H9 (cell line): ENCODE measurements at regions not wholly inside any gene's neighbourhood (a gene's known extent, or its start where the extent isn't known, plus 50 kb on each side); places are given as distances from the start of the nearest gene placed in this dataset.

Experiments used
- DNase-seq: peaks from one replicate; pipeline ENCODE4 v3.0.0-alpha.2; 2017
- H2AFZ ChIP-seq: one replicate; pipeline ENCODE4 v1.6.1; 2013; ENCODE audit warnings: mild to moderate bottlenecking, low read length, control low read depth, moderate library complexity
- H2AK5ac ChIP-seq: 2 replicates; pipeline ENCODE4 v1.6.1; 2013; ENCODE audit warnings: low read length, control low read depth, mixed read lengths; ENCODE audit not compliant: insufficient read length
- H2BK120ac ChIP-seq: one replicate; pipeline ENCODE4 v1.6.1; 2013; ENCODE audit warnings: low read depth, mild to moderate bottlenecking, low read length, control low read depth, inconsistent platforms; ENCODE audit not compliant: poor library complexity, severe bottlenecking
- H2BK12ac ChIP-seq: 2 replicates; pipeline ENCODE4 v1.6.1; 2013; ENCODE audit warnings: low read length, control low read depth, mixed read lengths, low read depth; ENCODE audit not compliant: insufficient read length
- H2BK15ac ChIP-seq: 2 replicates; pipeline ENCODE4 v1.6.1; 2013; ENCODE audit warnings: low read depth, low read length, control low read depth
- H2BK20ac ChIP-seq: one replicate; pipeline ENCODE4 v1.6.1; 2013; ENCODE audit warnings: low read depth, mild to moderate bottlenecking, low read length, control low read depth, inconsistent platforms; ENCODE audit not compliant: poor library complexity, severe bottlenecking
- H2BK5ac ChIP-seq: 2 replicates; pipeline ENCODE4 v1.6.1; 2013; ENCODE audit warnings: low read length, control low read depth, mixed read lengths; ENCODE audit not compliant: insufficient read length
- H3K14ac ChIP-seq: 2 replicates; pipeline ENCODE4 v1.6.1; 2013; ENCODE audit warnings: low read length, control low read depth; ENCODE audit not compliant: insufficient read depth
- H3K18ac ChIP-seq: 2 replicates; pipeline ENCODE4 v1.6.1; 2013; ENCODE audit warnings: low read depth, mild to moderate bottlenecking, mixed read lengths, low read length, control low read depth; ENCODE audit not compliant: insufficient read length
- H3K23ac ChIP-seq: 2 replicates; pipeline ENCODE4 v1.6.1; 2013; ENCODE audit warnings: low read length, control low read depth, mixed read lengths, low read depth; ENCODE audit not compliant: insufficient read length
- H3K23me2 ChIP-seq: 2 replicates; pipeline ENCODE4 v1.6.1; 2013; ENCODE audit warnings: low read depth, mild to moderate bottlenecking, mixed read lengths, low read length, control low read depth; ENCODE audit not compliant: insufficient read length, poor library complexity, severe bottlenecking
- H3K27ac ChIP-seq: 2 replicates; pipeline ENCODE4 v1.5.1; 2013; ENCODE audit warnings: low read length, control low read depth, mixed read lengths, low read depth; ENCODE audit not compliant: insufficient read length
- H3K27me3 ChIP-seq: 2 replicates; pipeline ENCODE4 v1.6.1; 2013; ENCODE audit warnings: low read length, control low read depth, inconsistent platforms; ENCODE audit not compliant: insufficient read depth
- H3K4ac ChIP-seq: 2 replicates; pipeline ENCODE4 v1.6.1; 2013; ENCODE audit warnings: low read depth, mild to moderate bottlenecking, control low read depth, inconsistent platforms, low read length, moderate library complexity
- H3K4me1 ChIP-seq: 2 replicates; pipeline ENCODE4 v1.6.1; 2013; ENCODE audit warnings: low read length, control low read depth, inconsistent platforms; ENCODE audit not compliant: insufficient read depth
- H3K4me2 ChIP-seq: 2 replicates; pipeline ENCODE4 v1.6.1; 2013; ENCODE audit warnings: low read length, control low read depth, mixed read lengths; ENCODE audit not compliant: insufficient read length, insufficient read depth
- H3K56ac ChIP-seq: 2 replicates; pipeline ENCODE4 v1.6.1; 2013; ENCODE audit warnings: low read depth, mild to moderate bottlenecking, mixed read lengths, low read length, control low read depth; ENCODE audit not compliant: insufficient read length
- H3K79me1 ChIP-seq: 2 replicates; pipeline ENCODE4 v1.6.1; 2013; ENCODE audit warnings: low read depth, mild to moderate bottlenecking, moderate library complexity, low read length, control low read depth, inconsistent platforms; ENCODE audit not compliant: insufficient read depth, poor library complexity, severe bottlenecking
- H3K79me2 ChIP-seq: 2 replicates; pipeline ENCODE4 v1.6.1; 2013; ENCODE audit warnings: low read length, control low read depth, inconsistent platforms; ENCODE audit not compliant: insufficient read depth
- H3K9ac ChIP-seq: 2 replicates; pipeline ENCODE4 v1.6.1; 2013; ENCODE audit warnings: low read length, control low read depth, mixed read lengths; ENCODE audit not compliant: insufficient read length; ENCODE audit errors: extremely low read depth
- H3K9me3 ChIP-seq: one replicate; pipeline ENCODE4 v1.6.1; 2013; ENCODE audit warnings: low read depth, low read length, inconsistent platforms; ENCODE audit not compliant: control insufficient read depth
- H3T11ph ChIP-seq: one replicate; pipeline ENCODE4 v1.6.1; 2013; ENCODE audit warnings: mild to moderate bottlenecking, low read length, control low read depth, inconsistent platforms
- H4K20me1 ChIP-seq: one replicate; pipeline ENCODE4 v1.6.1; 2013; ENCODE audit not compliant: control insufficient read depth, insufficient read length, insufficient read depth
- H4K5ac ChIP-seq: 2 replicates; pipeline ENCODE4 v1.6.1; 2013; ENCODE audit warnings: low read depth, mild to moderate bottlenecking, mixed read lengths, low read length, control low read depth; ENCODE audit not compliant: insufficient read length
- H4K8ac ChIP-seq: replicated peaks from 2 replicates; pipeline ENCODE4 v1.6.1; 2013; ENCODE audit warnings: low read length, control low read depth, mixed read lengths, low read depth; ENCODE audit not compliant: insufficient read length
- H4K91ac ChIP-seq: 2 replicates; pipeline ENCODE4 v1.6.1; 2013; ENCODE audit warnings: low read depth, mild to moderate bottlenecking, moderate library complexity, mixed read lengths, low read length, control low read depth; ENCODE audit not compliant: insufficient read length
- H3K27ac Mint-ChIP-seq, 3 experiments: 2 replicates in 2 of 3; 3 replicates in 1 of 3; pipeline ENCODE4 v1.8.0; 2020 to 2021; ENCODE audit warnings: mixed read lengths in 3 of 3, mild to moderate bottlenecking in 1 of 3, moderate library complexity in 1 of 3
- H3K27me3 Mint-ChIP-seq: 2 replicates; pipeline ENCODE4 v1.8.0; 2021; ENCODE audit warnings: low read depth, mild to moderate bottlenecking, moderate library complexity, mixed read lengths
- H3K36me3 Mint-ChIP-seq, 3 experiments: 2 replicates in 2 of 3; 3 replicates in 1 of 3; pipeline ENCODE4 v1.8.0; 2020 to 2021; ENCODE audit warnings: low read depth in 3 of 3, mixed read lengths in 3 of 3; ENCODE audit not compliant: insufficient read depth in 1 of 3
- H3K4me1 Mint-ChIP-seq, 2 experiments: 2 replicates each; pipeline ENCODE4 v1.8.0; 2020; ENCODE audit warnings: mixed read lengths in 2 of 2
- H3K4me3 Mint-ChIP-seq, 2 experiments: 2 replicates in 1 of 2; 3 replicates in 1 of 2; pipeline ENCODE4 v1.8.0; 2020 to 2021; ENCODE audit warnings: mild to moderate bottlenecking in 2 of 2, mixed read lengths in 2 of 2, moderate library complexity in 1 of 2
- H3K9me3 Mint-ChIP-seq, 2 experiments: 2 replicates in 1 of 2; 3 replicates in 1 of 2; pipeline ENCODE4 v1.8.0; 2020; ENCODE audit warnings: mild to moderate bottlenecking in 2 of 2, mixed read lengths in 2 of 2, moderate library complexity in 1 of 2
- WGBS: extraction: QIAGEN DNeasy Blood & Tissue Kit; methylation state at CpG from one replicate; pipeline ENCODE4 v1.1.7; 2013; ENCODE audit warnings: missing lambda C conversion rate, low lambda C conversion rate, mixed read lengths; ENCODE audit not compliant: insufficient read length; ENCODE audit errors: extremely low coverage; 5-methylcytosine and 5-hydroxymethylcytosine counted together
- TF ChIP-seq, protein P1 (sequence below): fragments of 200-600 bp; sonication (generic); conservative IDR thresholded peaks from 3 replicates; pipeline ENCODE4 v1.8.0; 2021; ENCODE audit warnings: antibody characterized with exemption, mild to moderate bottlenecking

DNA sequence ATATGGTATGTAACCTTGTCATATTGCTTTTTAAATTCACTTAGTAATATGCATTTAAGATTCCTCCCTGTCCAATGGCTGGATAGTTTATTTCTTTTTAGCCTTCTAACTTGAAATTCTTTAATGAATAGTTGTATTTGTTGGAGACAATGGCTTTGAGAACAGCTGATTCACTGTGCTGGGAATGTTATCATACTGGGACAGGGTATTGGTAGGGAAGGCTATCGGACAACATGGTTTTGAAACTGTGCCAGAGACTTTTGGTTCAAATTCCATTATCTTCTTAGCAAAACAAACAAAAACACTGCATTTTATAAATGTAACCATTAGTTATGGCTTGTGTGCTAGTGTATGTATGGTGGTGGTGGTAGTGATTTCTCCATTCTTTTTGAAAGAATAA, 517.1 kb upstream of the ANKRD30A start:
- Histone ChIP-seq H3K23me2 (no peaks in the 10 kb centered on the region), H3K79me2 (no peaks in the 10 kb centered on the region), H4K5ac (no peak overlapping the region), H3K4me2 (no peak overlapping the region), H3K14ac (no peak overlapping the region), H2BK20ac (no peak overlapping the region), H2BK12ac (no peak overlapping the region), H3K4me1 (no peaks in the 10 kb centered on the region), H4K91ac (no peak overlapping the region), H2AFZ (no peak overlapping the region), H3K9ac (no peak overlapping the region), H2AK5ac (no peak overlapping the region), H3K23ac (no peak overlapping the region), H2BK120ac (no peak overlapping the region), H3K18ac (no peak overlapping the region), H3K27me3 (no peaks in the 10 kb centered on the region), H3K4ac (no peak overlapping the region), H4K8ac (no peak overlapping the region), H3K79me1 (no peaks in the 10 kb centered on the region), H3K27ac (no peak overlapping the region), H2BK15ac (no peak overlapping the region), H3K9me3 (no peaks in the 10 kb centered on the region), H3T11ph (no peak overlapping the region), H4K20me1 (no peaks in the 10 kb centered on the region), H2BK5ac (no peak overlapping the region), H3K56ac (no peak overlapping the region)
- Mint-ChIP-seq H3K27ac (no peak overlapping the region), H3K4me1 (peaks cover 6 to 10% of the 10 kb centered on the region in 2 experiments), H3K4me3 (no peak overlapping the region), H3K36me3 (no peaks in the 10 kb centered on the region), H3K9me3 (no peaks in the 10 kb centered on the region), H3K27me3 (no peaks in the 10 kb centered on the region)
- no peak for DNase-seq
- TF ChIP-seq, protein P1, sequence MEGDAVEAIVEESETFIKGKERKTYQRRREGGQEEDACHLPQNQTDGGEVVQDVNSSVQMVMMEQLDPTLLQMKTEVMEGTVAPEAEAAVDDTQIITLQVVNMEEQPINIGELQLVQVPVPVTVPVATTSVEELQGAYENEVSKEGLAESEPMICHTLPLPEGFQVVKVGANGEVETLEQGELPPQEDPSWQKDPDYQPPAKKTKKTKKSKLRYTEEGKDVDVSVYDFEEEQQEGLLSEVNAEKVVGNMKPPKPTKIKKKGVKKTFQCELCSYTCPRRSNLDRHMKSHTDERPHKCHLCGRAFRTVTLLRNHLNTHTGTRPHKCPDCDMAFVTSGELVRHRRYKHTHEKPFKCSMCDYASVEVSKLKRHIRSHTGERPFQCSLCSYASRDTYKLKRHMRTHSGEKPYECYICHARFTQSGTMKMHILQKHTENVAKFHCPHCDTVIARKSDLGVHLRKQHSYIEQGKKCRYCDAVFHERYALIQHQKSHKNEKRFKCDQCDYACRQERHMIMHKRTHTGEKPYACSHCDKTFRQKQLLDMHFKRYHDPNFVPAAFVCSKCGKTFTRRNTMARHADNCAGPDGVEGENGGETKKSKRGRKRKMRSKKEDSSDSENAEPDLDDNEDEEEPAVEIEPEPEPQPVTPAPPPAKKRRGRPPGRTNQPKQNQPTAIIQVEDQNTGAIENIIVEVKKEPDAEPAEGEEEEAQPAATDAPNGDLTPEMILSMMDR: no peak
- WGBS: no CpG with 5 or more reads among the region's 1 CpG
